ENCODE measurements at regions not wholly inside any gene's neighbourhood (a gene's known extent, or its start where the extent isn't known, plus 50 kb on each side); places are given as distances from the start of the nearest gene placed in this dataset.

GRCh38 chr4:18630218-18631110 is 608.9 kb upstream of the LCORL start:
- DNase-seq (ENCODE audit: extremely low read depth, insufficient read length), result no peak
- Histone ChIP-seq H3K4me3 (replicated peaks; ENCODE audit: low read depth, low read length) (no peak overlapping the region), H3K27me3 (replicated peaks; ENCODE audit: control insufficient read depth, insufficient read depth, low read length) (no peaks in the 10 kb centered on the region), H3K36me3 (ENCODE audit: control insufficient read depth, insufficient read depth, low read length) (no peaks in the 10 kb centered on the region)
- no peak for TF ChIP-seq CTCF (IDR thresholded peaks at IDR 0.05; ENCODE audit: insufficient read depth, low read length, poor library complexity, severe bottlenecking)

GRCh38 chr4:18627447-18628005 is 606.0 kb upstream of the LCORL start:
- Histone ChIP-seq H3K27me3 (replicated peaks; ENCODE audit: control insufficient read depth, insufficient read depth, low read length) (no peaks in the 10 kb centered on the region), H3K4me3 (replicated peaks; ENCODE audit: low read depth, low read length) (no peak overlapping the region), H3K36me3 (ENCODE audit: control insufficient read depth, insufficient read depth, low read length) (no peaks in the 10 kb centered on the region)
- TF ChIP-seq CTCF (IDR thresholded peaks at IDR 0.05; ENCODE audit: insufficient read depth, low read length, poor library complexity, severe bottlenecking), result no peak
- no peak for DNase-seq (ENCODE audit: extremely low read depth, insufficient read length)

- DNase-seq (ENCODE audit: extremely low read depth, insufficient read length), result no peak
- Histone ChIP-seq H3K36me3 (ENCODE audit: control insufficient read depth, insufficient read depth, low read length) (no peaks in the 10 kb centered on the region), H3K4me3 (replicated peaks; ENCODE audit: low read depth, low read length) (no peak overlapping the region), H3K27me3 (replicated peaks; ENCODE audit: control insufficient read depth, insufficient read depth, low read length) (no peaks in the 10 kb centered on the region)
- TF ChIP-seq CTCF (IDR thresholded peaks at IDR 0.05; ENCODE audit: insufficient read depth, low read length, poor library complexity, severe bottlenecking), result no peak
Observed at GRCh38 chr4:18626996-18627395, 605.4 kb upstream of the LCORL start.

GRCh38 chr4:18626366-18626765 is 604.8 kb upstream of the LCORL start:
- TF ChIP-seq CTCF (IDR thresholded peaks at IDR 0.05; ENCODE audit: insufficient read depth, low read length, poor library complexity, severe bottlenecking), result no peak
- Histone ChIP-seq H3K4me3 (replicated peaks; ENCODE audit: low read depth, low read length) (no peak overlapping the region), H3K36me3 (ENCODE audit: control insufficient read depth, insufficient read depth, low read length) (no peaks in the 10 kb centered on the region), H3K27me3 (replicated peaks; ENCODE audit: control insufficient read depth, insufficient read depth, low read length) (no peaks in the 10 kb centered on the region)
- DNase-seq (ENCODE audit: extremely low read depth, insufficient read length), result no peak

GRCh38 chr4:18621186-18621585 is 599.6 kb upstream of the LCORL start:
- H3K36me3 ChIP-seq (ENCODE audit: control insufficient read depth, insufficient read depth, low read length), result no peaks in the 10 kb centered on the region
- no peak overlapping the region for H3K4me3 ChIP-seq (replicated peaks; ENCODE audit: low read depth, low read length)
- no peak for DNase-seq (ENCODE audit: extremely low read depth, insufficient read length)
- no peaks in the 10 kb centered on the region for H3K27me3 ChIP-seq (replicated peaks; ENCODE audit: control insufficient read depth, insufficient read depth, low read length)
- TF ChIP-seq CTCF (IDR thresholded peaks at IDR 0.05; ENCODE audit: insufficient read depth, low read length, poor library complexity, severe bottlenecking), result no peak

All from GM06990 (cell line).